Calu3 (cell line): ENCODE measurements at regions not wholly inside any gene's neighbourhood (a gene's known extent, or its start where the extent isn't known, plus 50 kb on each side); places are given as distances from the start of the nearest gene placed in this dataset.

Experiments used
- BruUV-seq: library from RNA; stranded (reverse); fragments of 400-500 nt; replicated peaks from 2 replicates; lab custom pipeline; 2021; lab: Mats Ljungman, UMichigan
- CTCF ChIA-PET: fragments of 300-600 bp; sonication (Branson Sonifier 250); formaldehyde crosslinking; loops from one replicate; lab custom pipeline; 2022; ENCODE audit warnings: antibody characterized with exemption; lab: Charles Lee
- DNase-seq: peaks from one replicate; pipeline ENCODE4 v3.0.0; 2022
- H3K27ac Mint-ChIP-seq: one replicate; pipeline ENCODE4 v1.8.0; 2022; ENCODE audit warnings: mixed read lengths; ENCODE audit not compliant: unreplicated experiment
- H3K27me3 Mint-ChIP-seq: one replicate; pipeline ENCODE4 v1.8.0; 2022; ENCODE audit warnings: mixed read lengths; ENCODE audit not compliant: unreplicated experiment
- H3K36me3 Mint-ChIP-seq: one replicate; pipeline ENCODE4 v1.8.0; 2022; ENCODE audit warnings: mild to moderate bottlenecking, moderate library complexity, mixed read lengths; ENCODE audit not compliant: insufficient read depth, unreplicated experiment
- H3K4me1 Mint-ChIP-seq: one replicate; pipeline ENCODE4 v1.8.0; 2022; ENCODE audit warnings: mild to moderate bottlenecking, low read depth, mixed read lengths; ENCODE audit not compliant: unreplicated experiment
- H3K4me3 Mint-ChIP-seq: one replicate; pipeline ENCODE4 v1.8.0; 2022; ENCODE audit warnings: mild to moderate bottlenecking, low read depth, moderate library complexity, mixed read lengths; ENCODE audit not compliant: unreplicated experiment
- H3K9me3 Mint-ChIP-seq: one replicate; pipeline ENCODE4 v1.8.0; 2022; ENCODE audit warnings: low read depth, mixed read lengths; ENCODE audit not compliant: unreplicated experiment
- CTCF ChIP-seq: fragments of 200-600 bp; IDR thresholded peaks from one replicate; pipeline ENCODE4 v1.8.0; 2022; ENCODE audit warnings: antibody characterized with exemption; ENCODE audit not compliant: unreplicated experiment
- intact Hi-C: fragments of 100-400 bp; cut with micrococcal nuclease; formaldehyde crosslinking; loops from one replicate; pipeline ENCODE4 v1.10.0; 2022; ENCODE audit not compliant: unreplicated experiment

GRCh38 chr7:111640416-111640815 is 78.1 kb upstream of the IMMP2L start:
- DNase-seq = no peak
- CTCF ChIA-PET = no interaction called here
- Mint-ChIP-seq H3K4me1 (no peaks in the 10 kb centered on the region), H3K27ac (no peak overlapping the region), H3K4me3 (no peak overlapping the region), H3K27me3 (no peaks in the 10 kb centered on the region), H3K36me3 (no peaks in the 10 kb centered on the region), H3K9me3 (peaks cover 8% of the 10 kb centered on the region)
- TF ChIP-seq CTCF = no peak
- intact Hi-C loops = no loop called here
- no TSS peak for BruUV-seq

DNA sequence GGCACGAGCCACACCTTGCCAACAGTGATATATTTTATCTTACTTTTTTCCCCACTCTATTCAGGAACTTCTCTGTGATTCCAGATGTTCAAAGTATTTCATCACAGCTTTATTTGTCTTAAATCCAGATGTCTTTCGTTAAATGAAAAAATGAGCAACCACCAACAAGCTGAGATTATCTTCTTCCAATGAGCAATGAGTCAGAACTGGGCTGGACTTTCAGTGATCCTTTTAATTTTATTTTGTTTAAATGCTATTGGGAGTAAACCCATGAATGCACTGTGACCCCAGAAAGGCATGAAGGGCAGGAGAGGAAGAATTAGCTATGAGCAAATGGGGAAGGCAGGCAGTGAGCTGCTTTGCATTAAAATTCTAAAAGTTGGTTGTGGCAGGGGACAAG is 77.6 kb upstream of the IMMP2L start:
- BruUV-seq = no TSS peak
- H3K27ac Mint-ChIP-seq = no peak overlapping the region
- H3K27me3 Mint-ChIP-seq = no peaks in the 10 kb centered on the region
- H3K9me3 Mint-ChIP-seq = peaks cover 3% of the 10 kb centered on the region
- no peak for TF ChIP-seq CTCF
- no peak for DNase-seq
- intact Hi-C loops = no loop called here
- CTCF ChIA-PET = interaction anchor here (0.7 kb wide), 1 partner anchor 740 kb away, joined by 3 read pairs; no protein-coding TSS in a partner anchor
- H3K4me1 Mint-ChIP-seq = no peaks in the 10 kb centered on the region
- H3K36me3 Mint-ChIP-seq = no peaks in the 10 kb centered on the region
- no peak overlapping the region for H3K4me3 Mint-ChIP-seq

DNA sequence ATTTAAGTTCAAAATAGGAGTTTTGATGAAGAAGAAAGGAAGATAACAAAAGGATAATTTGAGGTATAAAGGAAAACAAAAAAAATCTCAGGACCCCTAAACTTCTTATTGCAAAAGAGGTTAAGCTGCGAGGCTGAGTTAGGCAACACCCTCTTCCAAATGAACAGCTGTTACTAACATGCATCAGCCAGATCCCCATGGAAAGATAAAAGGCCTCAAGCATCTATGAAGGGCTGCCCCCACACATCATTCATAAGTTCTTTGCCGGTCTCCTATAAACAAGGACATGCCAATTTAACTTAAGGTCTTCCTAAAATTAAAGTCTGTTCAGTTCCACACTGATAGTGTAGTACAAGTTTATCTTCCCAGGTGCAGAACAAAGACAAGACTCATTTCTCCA is 75.8 kb upstream of the IMMP2L start:
- DNase-seq = no peak
- intact Hi-C loops = no loop called here
- TF ChIP-seq CTCF = no peak
- no peak overlapping the region for H3K4me3 Mint-ChIP-seq
- CTCF ChIA-PET = no interaction called here
- BruUV-seq = no TSS peak
- no peak overlapping the region for H3K27ac Mint-ChIP-seq
- H3K27me3 Mint-ChIP-seq = no peaks in the 10 kb centered on the region
- H3K4me1 Mint-ChIP-seq = no peaks in the 10 kb centered on the region
- no peaks in the 10 kb centered on the region for H3K9me3 Mint-ChIP-seq
- no peaks in the 10 kb centered on the region for H3K36me3 Mint-ChIP-seq

- intact Hi-C loops = no loop called here
- no peaks in the 10 kb centered on the region for H3K27me3 Mint-ChIP-seq
- H3K36me3 Mint-ChIP-seq = no peaks in the 10 kb centered on the region
- CTCF ChIA-PET = no interaction called here
- H3K27ac Mint-ChIP-seq = no peak overlapping the region
- H3K4me3 Mint-ChIP-seq = no peak overlapping the region
- H3K9me3 Mint-ChIP-seq = peaks cover 10% of the 10 kb centered on the region
- H3K4me1 Mint-ChIP-seq = no peaks in the 10 kb centered on the region
- TF ChIP-seq CTCF = no peak
- no peak for DNase-seq
- BruUV-seq = no TSS peak
Measured at GRCh38 chr7:111633878-111634277, 71.6 kb upstream of the IMMP2L start.
